T-helper 22 cell (primary cell): ENCODE measurements at regions not wholly inside any gene's neighbourhood (a gene's known extent, or its start where the extent isn't known, plus 50 kb on each side); places are given as distances from the start of the nearest gene placed in this dataset.

Source experiments
- DNase-seq: peaks from one replicate; pipeline ENCODE4 v3.0.0-alpha.2; 2020; ENCODE audit warnings: low read depth

GRCh38 chr2:133667085-133667484 lies 98.8 kb upstream of the NCKAP5 start:
- no peak for DNase-seq

GRCh38 chr2:133667968-133668367 lies 99.7 kb upstream of the NCKAP5 start:
- DNase-seq = no peak

- no peak for DNase-seq
Observed at GRCh38 chr2:133668547-133668946, 100.3 kb upstream of the NCKAP5 start.

GRCh38 chr2:133673305-133673905 lies 105.1 kb upstream of the NCKAP5 start:
- DNase-seq = no peak

- no peak for DNase-seq
Observed at GRCh38 chr2:133674066-133674432, 105.8 kb upstream of the NCKAP5 start.

- DNase-seq = no peak
Observed at GRCh38 chr2:133674433-133675331, 106.4 kb upstream of the NCKAP5 start.

GRCh38 chr2:133676392-133677130 lies 108.3 kb upstream of the NCKAP5 start:
- DNase-seq = no peak

- DNase-seq = no peak
Observed at GRCh38 chr2:133680343-133681049, 112.2 kb upstream of the NCKAP5 start.

GRCh38 chr2:133682347-133682746 lies 114.1 kb upstream of the NCKAP5 start:
- no peak for DNase-seq

GRCh38 chr2:133682906-133683305 lies 114.6 kb upstream of the NCKAP5 start:
- no peak for DNase-seq

- DNase-seq = no peak
Observed at GRCh38 chr2:133685636-133686215, 117.5 kb upstream of the NCKAP5 start.

GRCh38 chr2:133690780-133691179 lies 122.5 kb upstream of the NCKAP5 start:
- no peak for DNase-seq

GRCh38 chr2:133691336-133691735 lies 123.1 kb upstream of the NCKAP5 start:
- no peak for DNase-seq

GRCh38 chr2:133705287-133705686 lies 137.0 kb upstream of the NCKAP5 start:
- DNase-seq = no peak

GRCh38 chr2:133710613-133711012 lies 142.3 kb upstream of the NCKAP5 start:
- DNase-seq = no peak

- no peak for DNase-seq
Observed at GRCh38 chr2:133711201-133711600, 142.9 kb upstream of the NCKAP5 start.

- no peak for DNase-seq
Observed at GRCh38 chr2:133711806-133712205, 143.5 kb upstream of the NCKAP5 start.

GRCh38 chr2:133712369-133712768 lies 144.1 kb upstream of the NCKAP5 start:
- DNase-seq = no peak

GRCh38 chr2:133713049-133713580 lies 144.9 kb upstream of the NCKAP5 start:
- DNase-seq = no peak

GRCh38 chr2:133716166-133716565 lies 147.9 kb upstream of the NCKAP5 start:
- DNase-seq = no peak

GRCh38 chr2:133717497-133717896 lies 149.2 kb upstream of the NCKAP5 start:
- DNase-seq = no peak
